A549 (cell line): ENCODE measurements at regions not wholly inside any gene's neighbourhood (a gene's known extent, or its start where the extent isn't known, plus 50 kb on each side); places are given as distances from the start of the nearest gene placed in this dataset.

ENCODE experiments used
- BHLHE40 ChIP-seq: IDR thresholded peaks from 2 replicates; pipeline ENCODE4 v1.6.1; 2012; ENCODE audit warnings: low read depth, low read length, inconsistent platforms
- CHD2 ChIP-seq: fragments of 150-350 bp; IDR thresholded peaks from 2 replicates; pipeline ENCODE4 v1.6.1; 2014; ENCODE audit warnings: low read length; ENCODE audit not compliant: partially characterized antibody
- CHD4 ChIP-seq: fragments of 200-600 bp; sonication (generic); IDR thresholded peaks from 2 replicates; pipeline ENCODE4 v1.6.1; 2016; ENCODE audit warnings: antibody characterized with exemption, mild to moderate bottlenecking, borderline replicate concordance
- CTCF ChIP-seq: fragments of >200 bp; sonication (Bioruptor Twin); formaldehyde crosslinking; IDR thresholded peaks from 3 replicates; pipeline ENCODE4 v1.5.1; 2016
- E2F6 ChIP-seq: IDR thresholded peaks from 2 replicates; pipeline ENCODE4 v1.6.1; 2012; ENCODE audit warnings: low read depth, borderline replicate concordance
- EP300 ChIP-seq, 2 experiments: fragments of >200 bp; sonication (Bioruptor Twin); formaldehyde crosslinking; IDR thresholded peaks; 2 replicates in 1 of 2; 3 replicates in 1 of 2; pipeline ENCODE4 v1.6.1; 2016 to 2017
- JUNB ChIP-seq: fragments of >200 bp; sonication (Bioruptor Twin); formaldehyde crosslinking; IDR thresholded peaks from 2 replicates; pipeline ENCODE4 v1.6.1; 2016
- MYC ChIP-seq: IDR thresholded peaks from 2 replicates; pipeline ENCODE4 v1.6.1; 2012; ENCODE audit warnings: mild to moderate bottlenecking, inconsistent platforms, low read length, improper control_type of control experiment, borderline replicate concordance
- NR3C1 ChIP-seq: fragments of >200 bp; sonication (Bioruptor Twin); formaldehyde crosslinking; IDR thresholded peaks from 3 replicates; pipeline ENCODE4 v1.6.1; 2017
- PBX3 ChIP-seq: IDR thresholded peaks from 2 replicates; pipeline ENCODE4 v1.6.1; 2012
- RFX5 ChIP-seq: fragments of 450-650 bp; IDR thresholded peaks from 2 replicates; pipeline ENCODE4 v1.7.1; 2014; ENCODE audit warnings: antibody characterized with exemption, mild to moderate bottlenecking, moderate library complexity
- USF2 ChIP-seq: fragments of 450-650 bp; IDR thresholded peaks from 2 replicates; pipeline ENCODE4 v1.6.1; 2014; ENCODE audit warnings: antibody characterized with exemption

- TF ChIP-seq CTCF, result no peak
- TF ChIP-seq JUNB, result no peak
- TF ChIP-seq E2F6, result no peak
- TF ChIP-seq CHD2, result no peak
- TF ChIP-seq MYC, result no peak
- no peak for TF ChIP-seq NR3C1
- TF ChIP-seq BHLHE40, result no peak
- no peak for TF ChIP-seq CHD4
- no peak for TF ChIP-seq EP300 (IDR thresholded peaks at IDR 0.05)
- TF ChIP-seq USF2, result no peak
- no peak for TF ChIP-seq PBX3
- no peak for TF ChIP-seq RFX5
Observed at GRCh38 chr7:130982651-130983050, 248.6 kb upstream of the KLF14 start.
